SK-N-SH treated with all-trans-retinoic acid at 6 μM for 48 hours (cell line): ENCODE measurements at regions not wholly inside any gene's neighbourhood (a gene's known extent, or its start where the extent isn't known, plus 50 kb on each side); places are given as distances from the start of the nearest gene placed in this dataset.

Source experiments
- CREB5 ChIP-seq: fragments of 250-450 bp; sonication (Bioruptor Pico); IDR thresholded peaks from 2 replicates; pipeline ENCODE4 v1.5.1; 2020; ENCODE audit warnings: low read depth, mild to moderate bottlenecking, moderate library complexity
- PATZ1 ChIP-seq: fragments of 250-450 bp; sonication (Bioruptor Pico); IDR thresholded peaks from 2 replicates; pipeline ENCODE4 v1.8.0; 2020; ENCODE audit warnings: mild to moderate bottlenecking, moderate library complexity, borderline replicate concordance
- ZFP3 ChIP-seq: fragments of 250-450 bp; sonication (Bioruptor Pico); IDR thresholded peaks from 2 replicates; pipeline ENCODE4 v1.5.0; 2020; ENCODE audit warnings: mild to moderate bottlenecking, moderate library complexity
- ZNF565 ChIP-seq: fragments of 450-650 bp; formaldehyde crosslinking; conservative IDR thresholded peaks from 2 replicates; pipeline ENCODE4 v1.5.0; 2020; ENCODE audit warnings: low read depth, mild to moderate bottlenecking, moderate library complexity

DNA sequence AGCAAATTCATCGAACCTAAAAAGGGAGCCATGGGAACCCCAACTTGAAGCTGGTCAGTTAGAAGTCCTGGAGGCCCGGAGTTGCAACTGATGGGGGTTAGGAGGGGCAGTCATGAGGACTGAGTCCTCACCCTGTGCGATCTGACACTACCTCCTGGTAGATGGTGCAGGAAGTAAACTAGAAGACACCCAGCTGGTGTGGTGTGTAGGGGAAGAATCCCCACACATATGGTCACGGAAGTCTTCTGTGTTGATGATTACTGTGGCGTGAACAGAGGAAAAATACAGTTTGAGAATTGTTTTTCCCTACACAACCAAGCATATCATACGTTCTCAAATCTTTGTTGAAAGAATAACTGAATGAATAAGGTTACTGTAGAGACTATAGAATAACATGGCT, 164.6 kb upstream of the KCTD7 start:
- TF ChIP-seq CREB5 (CRISPR knock-in tag), result no peak
- TF ChIP-seq ZNF565 (CRISPR knock-in tag), result no peak
- TF ChIP-seq PATZ1, result no peak
- TF ChIP-seq ZFP3 (CRISPR knock-in tag), result no peak
